ENCODE measurements at regions not wholly inside any gene's neighbourhood (a gene's known extent, or its start where the extent isn't known, plus 50 kb on each side); places are given as distances from the start of the nearest gene placed in this dataset.

- no peak for DNase-seq
These were observed 622.3 kb upstream of the CADM1 start for GRCh38 chr11:116126562-116126961.

- DNase-seq: no peak
These were observed 620.9 kb upstream of the CADM1 start for GRCh38 chr11:116124922-116125714.

- no peak for DNase-seq
These were observed 619.5 kb upstream of the CADM1 start for GRCh38 chr11:116123739-116124138.

- no peak for DNase-seq
These were observed 618.7 kb upstream of the CADM1 start for GRCh38 chr11:116122697-116123472.

- no peak for DNase-seq
These were observed 614.9 kb upstream of the CADM1 start for GRCh38 chr11:116119158-116119557.

- no peak for DNase-seq
These were observed 613.9 kb upstream of the CADM1 start for GRCh38 chr11:116118138-116118470.

- DNase-seq: no peak
These were observed 613.3 kb upstream of the CADM1 start for GRCh38 chr11:116117331-116118137.

- DNase-seq: no peak
These were observed 611.6 kb upstream of the CADM1 start for GRCh38 chr11:116115801-116116200.

- DNase-seq: peak in 45 of 56 donors; percentile 13 to 86 (median 53)
These were observed 610.0 kb upstream of the CADM1 start for GRCh38 chr11:116114198-116114651.

GRCh38 chr11:116112087-116112935 lies 608.1 kb upstream of the CADM1 start:
- peak in 37 of 56 donors; percentile 4 to 60 (median 27) for DNase-seq

- DNase-seq: no peak
These were observed 607.3 kb upstream of the CADM1 start for GRCh38 chr11:116111546-116111945.

GRCh38 chr11:116110802-116111201 lies 606.6 kb upstream of the CADM1 start:
- DNase-seq: no peak

- DNase-seq: no peak
These were observed 606.1 kb upstream of the CADM1 start for GRCh38 chr11:116110356-116110755.

- no peak for DNase-seq
These were observed 605.0 kb upstream of the CADM1 start for GRCh38 chr11:116109228-116109627.

- DNase-seq: no peak
These were observed 603.9 kb upstream of the CADM1 start for GRCh38 chr11:116108161-116108560.

- no peak for DNase-seq
These were observed 603.0 kb upstream of the CADM1 start for GRCh38 chr11:116107229-116107628.

GRCh38 chr11:116104498-116105174 lies 600.4 kb upstream of the CADM1 start:
- DNase-seq: no peak

GRCh38 chr11:116101902-116102301 lies 597.7 kb upstream of the CADM1 start:
- DNase-seq: no peak

GRCh38 chr11:116100016-116100415 lies 595.8 kb upstream of the CADM1 start:
- no peak for DNase-seq

- DNase-seq: no peak
These were observed 595.3 kb upstream of the CADM1 start for GRCh38 chr11:116099541-116099940.
